Hepatocyte (in vitro differentiated cells): ENCODE measurements at regions not wholly inside any gene's neighbourhood (a gene's known extent, or its start where the extent isn't known, plus 50 kb on each side); places are given as distances from the start of the nearest gene placed in this dataset.

Source experiments
- EZH2 ChIP-seq: fragments of 200-600 bp; sonication (generic); IDR thresholded peaks from 2 replicates; pipeline ENCODE4 v1.6.1; 2016; ENCODE audit warnings: antibody characterized with exemption, mild to moderate bottlenecking, borderline replicate concordance
- EZH2phosphoT487 ChIP-seq: fragments of 200-600 bp; sonication (generic); IDR thresholded peaks from one replicate; pipeline ENCODE4 v1.6.1; 2018; ENCODE audit warnings: antibody characterized with exemption, mild to moderate bottlenecking, low read depth, moderate library complexity; ENCODE audit not compliant: unreplicated experiment, severe bottlenecking
- TF ChIP-seq, protein P1 (sequence below): fragments of 200-600 bp; sonication (generic); IDR thresholded peaks from 2 replicates; pipeline ENCODE4 v1.5.1; 2016; ENCODE audit warnings: antibody characterized with exemption, mild to moderate bottlenecking; ENCODE audit not compliant: poor library complexity

DNA sequence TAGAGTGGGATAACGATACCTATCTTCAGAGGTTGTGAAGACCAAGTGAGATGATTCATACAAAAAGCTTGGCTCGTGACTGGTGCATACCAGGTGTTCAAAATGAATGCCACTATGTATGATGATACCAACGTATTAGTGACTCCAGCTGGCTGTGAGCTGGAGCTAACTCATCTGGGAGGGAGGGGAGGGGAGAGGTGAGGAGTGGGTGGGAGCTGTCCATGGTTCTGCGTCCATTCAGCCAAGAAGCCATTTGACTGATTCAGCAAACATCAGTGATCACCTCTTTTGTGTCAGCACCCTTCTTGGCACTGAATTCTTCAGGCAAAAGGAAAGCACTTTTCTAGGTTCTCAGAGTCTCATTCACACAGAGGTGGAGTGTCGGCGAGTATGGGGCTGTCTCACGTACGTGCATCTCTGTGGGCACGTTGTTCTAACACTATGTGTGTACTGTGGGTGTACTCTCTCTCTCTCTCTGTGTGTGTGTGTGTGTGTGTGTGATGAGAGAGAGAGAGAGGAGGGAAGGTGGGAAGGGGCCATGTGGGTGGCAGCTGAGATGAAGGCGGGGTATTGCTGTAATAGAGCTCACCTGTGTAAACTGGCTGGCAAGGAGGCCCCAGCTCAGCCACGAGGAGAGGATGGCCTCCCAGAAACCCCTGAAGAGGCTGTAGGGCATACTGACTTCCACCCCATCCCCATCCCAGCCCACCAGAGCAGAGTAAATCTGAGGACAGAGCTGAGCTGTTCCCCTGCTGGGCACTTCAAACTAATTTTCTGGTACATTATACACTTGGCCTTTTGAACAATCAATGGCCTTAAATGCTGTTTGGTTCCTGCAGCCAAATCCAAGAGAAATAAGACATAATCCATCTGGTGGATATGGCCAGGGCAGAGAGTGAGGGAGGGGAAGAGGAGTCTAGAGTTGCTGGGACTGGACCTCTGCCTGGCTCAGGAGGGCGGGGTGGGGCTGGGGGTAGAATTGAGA is 96.1 kb upstream of the THY1 start:
- TF ChIP-seq EZH2, result no peak
- TF ChIP-seq, protein P1, sequence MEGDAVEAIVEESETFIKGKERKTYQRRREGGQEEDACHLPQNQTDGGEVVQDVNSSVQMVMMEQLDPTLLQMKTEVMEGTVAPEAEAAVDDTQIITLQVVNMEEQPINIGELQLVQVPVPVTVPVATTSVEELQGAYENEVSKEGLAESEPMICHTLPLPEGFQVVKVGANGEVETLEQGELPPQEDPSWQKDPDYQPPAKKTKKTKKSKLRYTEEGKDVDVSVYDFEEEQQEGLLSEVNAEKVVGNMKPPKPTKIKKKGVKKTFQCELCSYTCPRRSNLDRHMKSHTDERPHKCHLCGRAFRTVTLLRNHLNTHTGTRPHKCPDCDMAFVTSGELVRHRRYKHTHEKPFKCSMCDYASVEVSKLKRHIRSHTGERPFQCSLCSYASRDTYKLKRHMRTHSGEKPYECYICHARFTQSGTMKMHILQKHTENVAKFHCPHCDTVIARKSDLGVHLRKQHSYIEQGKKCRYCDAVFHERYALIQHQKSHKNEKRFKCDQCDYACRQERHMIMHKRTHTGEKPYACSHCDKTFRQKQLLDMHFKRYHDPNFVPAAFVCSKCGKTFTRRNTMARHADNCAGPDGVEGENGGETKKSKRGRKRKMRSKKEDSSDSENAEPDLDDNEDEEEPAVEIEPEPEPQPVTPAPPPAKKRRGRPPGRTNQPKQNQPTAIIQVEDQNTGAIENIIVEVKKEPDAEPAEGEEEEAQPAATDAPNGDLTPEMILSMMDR, result no peak
- no peak for TF ChIP-seq EZH2phosphoT487
